Nucleus accumbens (tissue), 56 donors: ENCODE measurements at regions not wholly inside any gene's neighbourhood (a gene's known extent, or its start where the extent isn't known, plus 50 kb on each side); places are given as distances from the start of the nearest gene placed in this dataset.
A peak's percentile ranks its signal among the peaks of the same experiment; 100 is the strongest.
"Not testable (repeated sequence)": the region's sequence is repeated elsewhere in the genome, so short reads cannot be mapped to it uniquely, and the experiment has no call there.

ENCODE experiments used
- DNase-seq, 56 donors: peaks; one replicate each; lab custom pipeline; 2025; lab: John Stamatoyannopoulos, UW

DNA sequence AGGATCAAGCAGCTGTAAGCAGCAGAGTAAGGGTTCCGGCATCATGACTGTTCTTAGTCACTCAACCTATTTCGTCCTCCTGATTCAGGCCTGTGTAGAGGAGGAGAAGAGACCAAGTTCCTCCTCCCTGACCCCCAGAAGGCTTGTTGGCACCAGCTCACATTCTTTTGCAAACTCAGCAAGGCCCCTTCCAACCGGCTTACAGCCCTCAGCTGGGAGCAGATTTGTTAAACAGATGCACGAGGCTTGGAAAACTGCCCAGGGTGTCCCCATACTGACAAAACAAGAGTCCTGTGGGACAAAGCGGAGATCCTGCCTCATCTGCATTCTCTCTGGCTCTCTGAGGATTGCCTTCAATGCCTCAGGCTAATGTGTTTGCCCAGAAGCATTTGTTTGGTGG lies 113.2 kb upstream of the SOX21 start:
- peak in 51 of 56 donors; percentile 4 to 88 (median 44) for DNase-seq

DNA sequence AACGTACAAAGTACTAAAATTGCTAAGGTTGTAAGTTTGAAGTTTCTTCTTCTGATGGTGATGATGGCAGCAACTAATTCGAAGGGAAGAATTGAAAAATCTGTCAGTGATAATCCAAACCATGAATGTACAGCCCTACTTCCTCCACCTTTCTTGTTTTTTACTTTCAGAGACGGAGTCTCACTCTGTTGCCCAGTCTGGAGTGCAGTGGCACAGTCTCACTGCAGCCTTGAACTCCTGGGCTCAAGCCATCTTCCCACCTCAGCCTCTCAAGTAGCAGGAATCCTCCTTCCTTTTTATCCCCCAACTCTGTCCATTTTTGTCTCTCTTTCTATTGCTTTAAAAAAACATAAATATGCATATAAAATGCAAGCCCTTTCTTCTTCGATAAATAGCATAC lies 112.3 kb upstream of the SOX21 start:
- DNase-seq, result no peak

DNA sequence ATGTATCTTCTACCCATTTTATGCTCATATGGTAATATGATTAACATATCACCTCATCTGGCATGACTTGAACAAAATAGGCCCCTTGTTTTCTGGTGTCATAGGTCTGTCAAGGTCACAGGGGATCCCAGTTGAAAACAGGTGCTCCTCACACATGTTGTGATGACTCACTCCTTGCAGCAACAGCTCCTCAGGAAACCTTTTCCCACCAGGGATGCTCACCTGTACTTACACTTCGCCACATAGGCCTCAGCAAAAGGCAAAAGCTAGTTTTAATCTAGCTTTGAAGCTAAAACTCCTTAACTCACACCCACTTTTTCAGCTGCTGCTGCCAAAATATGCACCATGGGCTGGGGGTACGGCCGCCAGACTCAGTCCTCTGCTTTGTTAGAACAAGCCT lies 110.0 kb upstream of the SOX21 start:
- DNase-seq, result no peak

DNA sequence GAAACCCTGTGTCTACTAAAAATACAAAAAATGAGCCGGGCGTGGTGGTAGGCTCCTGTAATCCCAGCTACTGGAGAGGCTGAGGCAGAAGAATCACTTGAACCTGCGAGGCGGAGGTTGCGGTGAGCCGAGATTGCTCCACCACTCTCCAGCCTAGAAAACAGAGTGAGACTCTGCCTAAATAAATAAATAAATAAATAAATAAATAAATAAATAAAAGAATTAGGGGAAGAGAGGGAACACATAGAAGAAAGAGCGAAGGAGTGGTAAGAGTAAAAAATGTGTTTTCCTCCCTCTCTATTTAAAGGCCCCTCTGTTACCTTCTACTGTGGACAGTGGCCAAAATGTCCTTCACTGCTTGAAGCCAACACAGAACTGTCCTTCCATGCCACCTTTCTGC lies 103.9 kb upstream of the SOX21 start:
- DNase-seq, result no peak

DNA sequence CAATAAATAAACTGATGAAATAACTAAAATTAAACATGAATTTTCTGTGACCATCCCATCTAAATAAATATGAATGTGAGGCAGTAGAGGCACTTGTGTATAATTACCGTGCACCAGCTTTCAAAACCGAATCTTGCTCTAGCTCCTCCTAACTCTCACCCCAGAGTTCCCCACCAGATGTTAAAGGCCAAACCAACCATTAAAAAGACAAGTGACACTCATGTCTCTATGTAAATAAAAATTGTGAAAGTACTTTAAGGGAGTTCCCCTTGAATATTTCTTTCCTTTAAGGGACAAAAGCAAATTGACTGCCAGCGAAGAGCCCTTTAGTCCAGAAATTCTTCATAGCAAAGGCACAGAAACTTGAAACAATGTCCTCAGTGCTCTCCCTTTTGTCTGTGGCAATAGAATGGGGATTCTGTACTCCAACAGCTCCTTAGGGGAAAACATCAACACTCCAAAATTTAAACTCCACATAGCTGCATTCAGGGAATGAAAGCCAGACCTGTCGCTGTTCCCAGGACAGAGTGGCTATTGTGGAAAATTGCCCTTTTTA lies 101.7 kb upstream of the SOX21 start:
- DNase-seq, result no peak

DNA sequence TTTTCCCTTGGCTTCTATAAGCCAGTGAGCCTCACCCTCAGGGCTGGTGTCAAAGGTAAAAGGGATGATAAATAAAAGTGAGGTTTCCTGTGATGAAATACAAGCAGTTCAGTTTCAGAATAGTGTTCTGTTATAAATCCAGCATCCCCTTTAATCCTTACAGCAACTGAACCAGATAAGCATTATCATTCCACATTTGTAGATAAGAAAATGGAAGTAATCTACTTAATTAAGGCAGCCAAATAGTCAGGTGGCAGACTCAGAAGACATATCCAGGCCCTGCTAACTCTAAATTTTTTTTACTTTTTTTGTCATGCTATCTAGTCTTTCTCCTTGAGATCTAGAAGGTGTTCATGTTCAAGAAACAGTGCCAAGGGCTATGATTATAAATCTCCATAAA lies 99.4 kb upstream of the SOX21 start:
- no peak for DNase-seq

DNA sequence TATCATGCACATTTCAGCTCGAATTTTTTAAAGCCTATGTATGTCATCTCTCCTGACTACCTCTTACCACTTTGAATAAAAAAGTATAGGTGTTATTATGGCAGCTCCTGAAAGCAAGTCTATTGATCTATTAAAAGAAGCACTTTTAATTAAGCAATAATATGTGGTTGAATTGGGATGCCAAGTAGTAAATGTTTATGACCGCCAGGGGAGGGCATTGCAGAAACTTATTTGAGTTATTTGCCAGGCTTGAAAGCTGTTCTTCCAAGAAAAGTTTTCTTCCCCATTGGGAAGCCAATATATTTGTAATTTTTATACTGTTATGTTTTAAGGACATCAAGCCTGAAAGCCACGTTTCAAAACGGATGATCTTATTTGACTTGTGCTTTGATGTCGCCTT lies 88.1 kb upstream of the SOX21 start:
- DNase-seq, result no peak

DNA sequence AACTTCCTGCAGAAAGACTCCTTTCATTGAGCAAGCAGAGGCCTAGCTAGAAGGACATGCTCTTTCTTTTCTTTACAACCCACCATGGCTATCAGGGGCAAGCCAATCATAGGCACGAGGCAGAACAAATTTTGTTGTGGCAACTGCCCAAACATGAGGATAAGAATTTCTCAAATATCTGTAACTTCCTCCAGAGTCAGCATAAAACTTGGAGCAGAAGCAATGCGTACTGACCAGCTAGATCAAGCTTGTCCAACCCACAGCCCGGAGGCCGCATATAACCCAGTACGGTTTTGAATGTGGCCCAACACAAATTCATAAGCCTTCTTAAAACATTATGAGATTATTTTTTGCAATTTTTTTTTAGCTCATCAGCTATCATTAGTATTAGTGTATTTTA lies 87.0 kb upstream of the SOX21 start:
- no peak for DNase-seq

DNA sequence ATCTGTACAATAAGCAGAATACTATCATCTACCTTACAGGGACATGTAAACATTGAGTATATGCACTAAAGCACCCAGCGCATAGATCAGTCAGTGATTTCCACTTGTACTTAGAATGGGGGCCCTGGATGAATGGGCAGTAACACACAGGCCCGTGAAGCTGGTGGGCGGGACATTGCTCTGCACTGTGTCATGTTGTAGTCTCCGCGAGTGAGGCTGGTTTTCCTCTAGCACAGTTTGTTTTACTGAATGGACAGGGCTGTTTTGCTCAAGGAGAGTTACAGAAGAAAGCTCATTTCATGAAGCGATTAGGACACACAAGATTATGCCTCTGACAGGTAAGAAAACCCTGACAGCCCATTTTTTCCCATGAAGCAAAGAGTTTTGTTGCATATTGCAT lies 86.4 kb upstream of the SOX21 start:
- no peak for DNase-seq

DNA sequence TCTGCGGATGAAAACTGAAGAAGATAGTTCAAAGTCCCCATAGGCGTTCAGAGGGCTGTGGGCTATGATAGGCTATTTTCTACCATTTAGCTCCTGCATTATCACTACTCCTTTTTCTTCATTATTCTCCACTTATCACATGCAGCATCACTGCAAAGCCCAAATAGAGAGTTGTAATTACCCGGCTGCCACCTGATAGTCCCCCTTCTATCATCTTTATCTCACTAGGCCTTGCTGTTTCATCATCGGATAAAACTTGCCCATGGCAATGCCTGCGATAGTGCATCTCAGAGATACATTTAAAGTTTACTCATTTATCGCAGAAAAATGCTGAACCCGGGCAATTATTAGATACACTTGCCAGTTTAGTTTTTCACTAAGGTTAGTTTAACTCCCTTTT lies 82.9 kb upstream of the SOX21 start:
- DNase-seq, result no peak

DNA sequence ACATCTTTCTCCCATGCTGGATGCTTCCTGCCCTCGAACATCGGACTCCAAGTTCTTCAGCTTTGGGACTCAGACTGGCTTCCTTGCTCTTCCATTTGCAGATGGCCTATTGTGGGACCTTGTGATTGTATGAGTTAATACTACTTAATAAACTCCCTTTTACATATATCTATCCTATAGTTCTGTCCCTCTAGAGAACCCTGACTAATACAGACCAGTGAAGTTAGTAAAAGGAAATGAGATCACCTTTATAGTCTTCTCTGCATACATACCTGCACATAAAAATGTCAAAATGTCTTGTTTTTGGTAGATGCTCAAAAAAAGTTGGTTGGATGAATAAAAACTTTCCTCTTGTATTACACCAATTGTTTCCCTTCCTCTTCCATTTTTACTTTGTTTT lies 73.9 kb upstream of the SOX21 start:
- not testable (repeated sequence) for DNase-seq

DNA sequence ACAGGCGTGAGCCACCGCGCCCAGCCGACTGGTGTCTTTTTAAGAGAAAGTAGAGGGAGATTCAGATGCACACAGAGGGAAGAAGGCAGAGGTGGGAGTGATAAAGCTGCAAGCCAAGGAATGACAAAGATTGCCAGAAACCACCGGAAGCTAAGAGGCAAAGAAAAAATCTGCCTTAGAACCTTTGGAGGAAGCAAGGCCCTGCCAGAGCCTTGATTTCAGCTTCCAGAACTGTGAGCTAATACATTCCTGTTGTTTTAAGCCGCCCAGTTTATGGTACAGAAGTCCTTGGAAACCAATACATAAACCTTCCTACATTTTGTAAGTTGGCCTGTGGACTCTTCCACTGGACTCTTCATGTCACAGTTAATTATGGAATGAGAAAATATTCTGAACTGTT lies 71.7 kb upstream of the SOX21 start:
- no peak for DNase-seq

DNA sequence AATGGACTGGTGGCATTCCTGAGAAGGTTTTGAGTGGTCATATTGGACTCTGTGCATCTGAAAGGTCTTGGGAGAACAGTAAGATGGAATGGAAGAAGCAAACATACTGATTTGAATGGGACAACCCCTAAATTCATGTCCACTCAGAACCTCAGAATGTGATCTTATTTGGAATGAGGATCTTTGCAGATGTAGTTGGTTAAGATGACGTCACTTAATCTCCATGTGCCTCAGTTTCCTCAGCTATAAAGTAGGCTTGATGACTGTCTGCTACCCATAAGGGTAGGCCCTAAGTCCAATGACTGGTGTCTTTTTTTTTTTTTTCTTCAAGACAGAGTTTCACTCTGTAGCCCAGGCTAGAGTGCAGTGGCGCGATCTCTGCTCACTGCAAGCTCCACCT lies 71.1 kb upstream of the SOX21 start:
- DNase-seq, result no peak

DNA sequence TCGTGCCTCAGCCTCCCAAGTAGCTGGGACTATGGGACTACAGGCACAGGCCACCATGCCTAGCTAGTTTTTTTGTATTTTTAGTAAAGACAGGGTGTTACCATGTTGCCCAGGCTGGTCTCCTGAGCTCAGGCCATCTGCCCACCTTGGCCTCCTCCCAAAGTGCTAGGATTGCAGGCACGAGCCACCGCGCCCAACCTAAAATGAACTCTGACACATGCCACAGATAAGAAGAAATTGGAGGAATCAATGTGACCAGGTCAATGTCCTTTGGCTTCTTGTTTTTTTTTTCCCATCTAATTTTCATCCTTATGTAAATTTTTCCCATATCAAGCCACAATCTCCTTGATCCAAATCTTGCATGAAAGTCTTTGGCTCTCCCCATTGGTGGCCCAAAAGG lies 68.1 kb upstream of the SOX21 start:
- no peak for DNase-seq

DNA sequence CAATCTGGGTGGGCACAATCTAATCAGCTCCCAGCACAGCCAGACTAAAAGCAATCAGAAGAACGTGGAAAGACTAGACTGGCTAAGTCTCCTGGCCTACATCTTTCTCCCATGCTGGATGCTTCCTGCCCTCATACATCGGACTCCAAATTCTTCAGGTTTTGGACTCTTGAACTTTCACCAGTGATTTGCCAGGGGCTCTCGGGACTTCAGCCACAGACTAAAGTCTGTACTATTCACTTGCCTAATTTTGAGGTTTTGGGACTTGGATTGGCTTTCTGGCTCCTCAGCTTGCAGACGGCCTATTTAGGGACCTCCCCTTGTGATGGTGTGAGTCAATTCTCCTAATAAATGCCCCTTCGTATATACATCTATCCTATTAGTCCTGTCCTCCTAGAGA lies 66.6 kb upstream of the SOX21 start:
- no peak for DNase-seq

DNA sequence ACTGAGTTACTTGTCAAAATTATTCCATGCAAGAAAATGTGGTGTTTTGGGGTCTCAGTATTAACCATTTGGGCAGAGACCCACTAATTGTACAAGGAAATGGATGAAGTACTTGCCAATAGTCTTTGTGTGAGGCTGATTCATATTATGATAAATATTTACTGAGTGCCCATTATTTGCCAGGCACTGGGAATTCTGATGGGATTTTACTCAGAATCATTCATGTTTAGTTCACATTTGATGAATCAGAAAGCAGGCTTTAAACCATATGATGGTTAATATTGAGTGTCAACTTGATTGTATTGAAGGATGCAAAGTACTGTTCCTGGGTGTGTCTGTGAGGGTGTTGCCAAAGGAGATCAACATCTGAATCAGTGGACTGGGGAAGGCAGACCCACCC lies 66.2 kb upstream of the SOX21 start:
- no peak for DNase-seq

DNA sequence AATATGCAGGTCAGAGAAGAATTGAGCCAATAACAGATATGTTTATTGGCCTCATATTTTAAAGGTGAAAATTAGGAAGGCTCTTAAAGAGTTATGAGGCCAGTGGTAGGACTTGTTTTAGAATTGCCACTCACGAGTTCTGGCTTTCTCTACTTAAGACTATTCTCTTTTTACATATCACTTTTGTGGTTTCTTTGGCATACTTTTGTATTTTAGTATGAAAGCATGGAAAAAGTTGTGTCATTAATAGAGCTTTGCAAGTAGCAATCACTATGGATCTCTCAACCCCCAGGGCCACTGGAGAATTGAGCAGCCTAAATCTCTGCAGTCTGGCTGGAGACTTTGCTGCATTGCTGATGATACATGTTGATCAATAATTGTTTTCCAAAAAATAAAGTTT lies 64.6 kb upstream of the SOX21 start:
- no peak for DNase-seq

DNA sequence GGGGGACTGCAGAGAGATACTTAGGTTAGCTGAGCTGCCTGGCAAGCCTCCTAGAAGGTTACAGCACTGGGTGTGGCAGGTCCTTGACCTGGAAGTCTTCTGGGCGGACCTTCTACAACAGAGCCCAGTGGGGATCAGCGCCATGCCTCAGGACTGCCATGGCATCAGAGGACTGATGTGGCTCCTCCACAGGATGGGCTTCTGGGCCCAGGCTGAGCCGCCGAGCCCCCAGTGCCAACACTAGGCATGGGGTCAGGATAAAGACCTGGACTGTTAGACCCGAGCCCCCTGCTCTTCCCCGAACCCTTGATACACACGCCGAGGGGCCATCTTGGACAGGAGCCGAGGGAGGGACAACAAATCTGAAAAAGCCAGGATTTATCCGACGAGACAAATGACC lies 64.0 kb upstream of the SOX21 start:
- no peak for DNase-seq

DNA sequence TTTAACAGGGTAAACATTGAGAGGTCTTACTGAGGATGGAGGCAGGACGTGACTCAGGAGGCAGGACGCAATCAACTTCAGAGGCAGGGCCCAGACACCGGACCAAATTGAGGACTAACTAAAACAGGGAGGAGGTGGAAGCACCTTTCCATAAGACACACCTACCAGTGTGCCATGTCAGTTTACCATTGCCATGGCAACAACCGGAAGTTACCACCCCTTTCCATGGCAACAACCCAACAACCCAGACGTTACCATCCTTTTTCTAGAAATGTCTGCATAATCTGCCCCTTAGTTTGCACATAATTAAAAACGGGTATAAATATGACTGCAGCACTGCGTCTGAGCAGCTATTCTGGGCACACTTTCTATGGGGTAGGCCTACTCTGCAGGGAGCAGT lies 53.5 kb upstream of the SOX21 start:
- no peak for DNase-seq

DNA sequence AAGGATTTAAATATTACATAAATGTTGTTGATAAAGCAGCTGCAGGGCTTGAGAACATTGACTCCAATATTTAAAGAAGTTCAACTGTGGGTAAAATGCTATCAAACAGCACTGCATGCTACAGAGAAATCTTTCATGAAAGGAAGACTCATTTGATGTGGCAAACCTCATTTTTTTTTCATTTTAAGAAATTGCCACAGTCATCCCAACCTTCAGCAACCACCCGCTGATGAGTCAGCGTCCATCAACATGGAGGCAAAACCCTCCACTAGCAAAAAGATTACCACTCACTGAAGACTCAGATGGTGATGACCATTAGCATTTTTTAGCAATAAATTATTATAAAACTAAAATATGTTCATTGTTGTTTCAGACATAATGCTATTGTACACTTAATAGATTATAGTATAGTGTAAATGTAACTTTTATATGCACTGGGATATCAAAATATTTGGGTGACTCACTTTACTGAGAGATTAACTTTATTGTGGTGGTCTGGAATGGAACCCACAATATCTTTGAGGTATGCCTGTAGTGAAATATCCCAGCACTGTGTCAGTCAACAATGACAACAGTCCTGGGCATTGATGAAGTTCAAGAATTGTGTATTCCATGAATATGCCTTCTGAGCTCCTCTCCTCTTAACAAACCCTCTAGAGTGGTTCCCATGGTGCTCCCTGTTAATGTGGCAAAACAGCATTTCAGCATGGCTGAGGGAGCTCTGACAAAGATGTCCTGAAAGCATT lies 52.4 kb upstream of the SOX21 start:
- DNase-seq, result no peak
